K562 (cell line): ENCODE measurements at regions not wholly inside any gene's neighbourhood (a gene's known extent, or its start where the extent isn't known, plus 50 kb on each side); places are given as distances from the start of the nearest gene placed in this dataset.

ENCODE experiments used
- CEBPB ChIP-seq: fragments of 450-650 bp; IDR thresholded peaks from 2 replicates; pipeline ENCODE4 v1.6.1; 2016; ENCODE audit warnings: missing genetic modification characterization, missing compliant biosample characterization
- MAFG ChIP-seq: fragments of 450-650 bp; conservative IDR thresholded peaks from 2 replicates; pipeline ENCODE4 v1.6.1; 2016; ENCODE audit warnings: missing genetic modification characterization, missing compliant biosample characterization
- MED1 ChIP-seq: sonication (generic); formaldehyde crosslinking; IDR thresholded peaks from 2 replicates; pipeline ENCODE4 v1.8.1; 2023; ENCODE audit warnings: missing genetic modification reagents, borderline replicate concordance
- TCF7L2 ChIP-seq: fragments of 150-350 bp; IDR thresholded peaks from 2 replicates; pipeline ENCODE4 v1.6.1; 2016; ENCODE audit warnings: low read depth, mild to moderate bottlenecking, low read length, moderate library complexity
- TF ChIP-seq, protein P1 (sequence below): sonication (generic); formaldehyde crosslinking; IDR thresholded peaks from 2 replicates; pipeline ENCODE4 v1.9.0; 2022; ENCODE audit warnings: mild to moderate bottlenecking, missing genetic modification reagents

DNA sequence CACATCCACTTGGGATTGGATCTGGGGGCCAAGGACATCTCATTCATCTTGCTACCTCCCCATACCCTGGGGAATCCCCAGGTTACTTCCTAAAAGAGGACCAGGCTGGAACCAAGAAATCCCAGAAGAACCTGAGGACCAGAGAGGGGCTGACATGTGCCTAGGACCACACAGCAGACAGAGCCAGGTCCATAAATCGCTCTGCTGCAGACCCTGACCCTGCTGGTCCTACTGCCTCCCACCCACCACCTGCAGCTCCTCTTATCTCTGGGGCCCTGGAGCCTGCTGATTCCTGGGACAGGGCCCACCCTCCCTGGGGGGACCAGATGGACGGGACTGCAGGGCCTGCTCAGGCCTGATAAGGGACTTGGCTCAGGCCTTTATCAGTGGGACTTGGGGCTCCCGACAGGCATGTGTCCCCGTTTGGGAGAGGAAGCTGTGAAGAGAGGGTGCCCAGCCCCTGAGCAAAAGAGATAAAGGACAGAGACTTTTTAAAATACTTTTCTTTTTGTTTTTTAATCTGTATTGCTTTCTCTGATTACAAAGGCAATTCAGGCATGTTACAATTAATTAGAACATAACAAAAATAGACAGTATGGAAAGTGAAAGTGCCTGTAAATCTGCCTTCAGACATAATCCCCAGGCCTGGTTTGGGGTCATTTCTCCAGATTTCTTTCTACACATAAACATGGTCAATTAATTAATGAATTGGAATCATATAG lies 101.3 kb upstream of the LARP1 start:
- TF ChIP-seq CEBPB (tag) = no peak
- peak; percentile 25; the same call in 1 of the 2 replicates for TF ChIP-seq MAFG (tag)
- TF ChIP-seq TCF7L2 = no peak
- TF ChIP-seq, protein P1, sequence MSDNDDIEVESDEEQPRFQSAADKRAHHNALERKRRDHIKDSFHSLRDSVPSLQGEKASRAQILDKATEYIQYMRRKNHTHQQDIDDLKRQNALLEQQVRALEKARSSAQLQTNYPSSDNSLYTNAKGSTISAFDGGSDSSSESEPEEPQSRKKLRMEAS (CRISPR knock-in tag) = peak; percentile 86
- TF ChIP-seq MED1 (CRISPR knock-in tag) = no peak
